Osteoblast (primary cell): ENCODE measurements at regions not wholly inside any gene's neighbourhood (a gene's known extent, or its start where the extent isn't known, plus 50 kb on each side); places are given as distances from the start of the nearest gene placed in this dataset.

Source experiments
- DNase-seq: peaks from one replicate; pipeline ENCODE4 v3.0.0; 2011; ENCODE audit warnings: low spot score, mixed read lengths; ENCODE audit not compliant: insufficient read length; ENCODE audit errors: missing footprints
- H2AFZ ChIP-seq: 2 replicates; pipeline ENCODE4 v1.6.0; 2011; ENCODE audit warnings: mild to moderate bottlenecking, low read length
- H3K27ac ChIP-seq: 2 replicates; pipeline ENCODE4 v1.5.1; 2011; ENCODE audit warnings: mild to moderate bottlenecking, low read depth, low read length, moderate library complexity
- H3K27me3 ChIP-seq: 2 replicates; pipeline ENCODE4 v1.6.0; 2012; ENCODE audit warnings: mild to moderate bottlenecking, control low read depth, inconsistent platforms, low read length, moderate library complexity; ENCODE audit not compliant: insufficient read depth
- H3K36me3 ChIP-seq: 2 replicates; pipeline ENCODE4 v1.5.1; 2011; ENCODE audit warnings: mild to moderate bottlenecking, low read length, control low read depth, moderate library complexity; ENCODE audit not compliant: insufficient read depth
- H3K4me1 ChIP-seq: 2 replicates; pipeline ENCODE4 v1.5.1; 2011; ENCODE audit warnings: mild to moderate bottlenecking, low read length, control low read depth, moderate library complexity; ENCODE audit not compliant: insufficient read depth
- H3K4me2 ChIP-seq: 2 replicates; pipeline ENCODE4 v1.6.0; 2011; ENCODE audit warnings: mild to moderate bottlenecking, low read length; ENCODE audit not compliant: insufficient read depth
- H3K4me3 ChIP-seq: fragments of 200-600 bp; sonication (generic); 3 replicates; pipeline ENCODE4 v1.5.1; 2012; ENCODE audit warnings: mild to moderate bottlenecking, low read length, inconsistent platforms; ENCODE audit not compliant: insufficient read depth
- H3K79me2 ChIP-seq: 2 replicates; pipeline ENCODE4 v1.6.0; 2012; ENCODE audit warnings: mild to moderate bottlenecking, low read length, control low read depth, inconsistent platforms; ENCODE audit not compliant: insufficient read depth
- H3K9me3 ChIP-seq: 2 replicates; pipeline ENCODE4 v1.5.1; 2011; ENCODE audit warnings: low read depth, low read length, control low read depth
- H4K20me1 ChIP-seq: 2 replicates; pipeline ENCODE4 v1.6.0; 2012; ENCODE audit warnings: mild to moderate bottlenecking, low read length, control low read depth; ENCODE audit not compliant: insufficient read depth
- CTCF ChIP-seq: IDR thresholded peaks from 2 replicates; pipeline ENCODE4 v1.5.1; 2011; ENCODE audit warnings: mild to moderate bottlenecking, low read depth, low read length, moderate library complexity; ENCODE audit errors: extremely low read depth

GRCh38 chr4:35252071-35252470 is 992.2 kb downstream of the ARAP2 start:
- H3K79me2 ChIP-seq: no peaks in the 10 kb centered on the region
- no peaks in the 10 kb centered on the region for H3K9me3 ChIP-seq
- no peaks in the 10 kb centered on the region for H3K27me3 ChIP-seq
- H3K4me1 ChIP-seq: no peaks in the 10 kb centered on the region
- TF ChIP-seq CTCF: no peak
- H3K4me2 ChIP-seq: no peak overlapping the region
- H2AFZ ChIP-seq: no peak overlapping the region
- no peaks in the 10 kb centered on the region for H3K36me3 ChIP-seq
- no peaks in the 10 kb centered on the region for H4K20me1 ChIP-seq
- no peak overlapping the region for H3K27ac ChIP-seq
- no peak overlapping the region for H3K4me3 ChIP-seq
- DNase-seq: no peak

GRCh38 chr4:35252866-35253265 is 991.4 kb downstream of the ARAP2 start:
- Histone ChIP-seq H3K27me3 (no peaks in the 10 kb centered on the region), H3K79me2 (no peaks in the 10 kb centered on the region), H3K4me3 (no peak overlapping the region), H3K36me3 (no peaks in the 10 kb centered on the region), H3K4me2 (no peak overlapping the region), H4K20me1 (no peaks in the 10 kb centered on the region), H3K9me3 (peaks cover 2% of the 10 kb centered on the region), H3K27ac (no peak overlapping the region), H2AFZ (no peak overlapping the region), H3K4me1 (no peaks in the 10 kb centered on the region)
- no peak for TF ChIP-seq CTCF
- DNase-seq: no peak

- H2AFZ ChIP-seq: no peak overlapping the region
- no peaks in the 10 kb centered on the region for H4K20me1 ChIP-seq
- no peaks in the 10 kb centered on the region for H3K79me2 ChIP-seq
- H3K9me3 ChIP-seq: peaks cover 2% of the 10 kb centered on the region
- no peak for DNase-seq
- H3K4me2 ChIP-seq: no peak overlapping the region
- TF ChIP-seq CTCF: no peak
- H3K4me1 ChIP-seq: no peaks in the 10 kb centered on the region
- H3K27ac ChIP-seq: no peak overlapping the region
- H3K4me3 ChIP-seq: no peak overlapping the region
- no peaks in the 10 kb centered on the region for H3K27me3 ChIP-seq
- H3K36me3 ChIP-seq: no peaks in the 10 kb centered on the region
Observed at GRCh38 chr4:35253331-35253730, 991.0 kb downstream of the ARAP2 start.

GRCh38 chr4:35286434-35286833 is 957.9 kb downstream of the ARAP2 start:
- Histone ChIP-seq H3K79me2 (no peaks in the 10 kb centered on the region), H3K4me2 (no peak overlapping the region), H4K20me1 (no peaks in the 10 kb centered on the region), H2AFZ (no peak overlapping the region), H3K9me3 (no peaks in the 10 kb centered on the region), H3K27me3 (no peaks in the 10 kb centered on the region), H3K36me3 (no peaks in the 10 kb centered on the region), H3K27ac (no peak overlapping the region), H3K4me1 (no peaks in the 10 kb centered on the region), H3K4me3 (no peak overlapping the region)
- DNase-seq: no peak
- TF ChIP-seq CTCF: no peak
